ENCODE measurements at regions not wholly inside any gene's neighbourhood (a gene's known extent, or its start where the extent isn't known, plus 50 kb on each side); places are given as distances from the start of the nearest gene placed in this dataset.
"Not testable (repeated sequence)": the region's sequence is repeated elsewhere in the genome, so short reads cannot be mapped to it uniquely, and the experiment has no call there.

GRCh38 chrX:43266487-43266886 lies 389.6 kb upstream of the MAOA start:
- Mint-ChIP-seq H3K27ac (no peak overlapping the region), H3K27me3 (no peaks in the 10 kb centered on the region), H3K4me1 (no peaks in the 10 kb centered on the region), H3K4me3 (no peak overlapping the region), H3K9me3 (ENCODE audit: low read depth) (peaks cover 7% of the 10 kb centered on the region), H3K36me3 (ENCODE audit: low read depth) (peaks cover 2% of the 10 kb centered on the region)
- POLR2A ChIA-PET: no interaction called here
- DNase-seq (no peak), ATAC-seq (no peak)
- CTCF ChIA-PET: no interaction called here
- intact Hi-C loops (cut with DNase I, micrococcal nuclease): no loop called here

DNA sequence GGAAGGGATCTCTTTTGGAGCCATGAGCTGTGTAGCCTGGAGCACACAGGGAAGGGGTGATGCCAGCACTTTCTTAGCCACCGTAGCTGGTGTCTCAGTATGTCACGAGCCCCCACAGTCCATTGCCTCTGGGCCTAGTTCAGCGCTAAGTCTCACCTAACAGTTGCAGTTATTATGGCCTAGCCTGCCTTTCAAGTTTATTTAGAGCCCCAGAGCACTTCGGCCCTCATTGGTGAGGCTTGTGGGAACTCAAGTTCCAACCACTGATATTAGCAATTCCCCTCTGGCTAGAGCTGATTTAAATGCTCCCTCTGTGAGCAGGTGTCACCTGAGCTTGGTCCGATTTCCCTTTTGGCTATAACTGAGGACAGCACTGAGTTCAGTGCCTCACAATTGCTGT lies 388.4 kb upstream of the MAOA start:
- no peak for ATAC-seq
- peaks cover 2% of the 10 kb centered on the region for H3K36me3 Mint-ChIP-seq (ENCODE audit: low read depth)
- intact Hi-C loops (cut with DNase I, micrococcal nuclease): no loop called here
- no peak overlapping the region for H3K4me3 Mint-ChIP-seq
- ChIA-PET CTCF (interaction anchor here (0.5 kb wide), 1 partner anchor 398 kb away, joined by 3 read pairs; no protein-coding TSS in a partner anchor), POLR2A (no interaction called here)
- H3K4me1 Mint-ChIP-seq: no peaks in the 10 kb centered on the region
- no peaks in the 10 kb centered on the region for H3K27me3 Mint-ChIP-seq
- H3K27ac Mint-ChIP-seq: no peak overlapping the region
- DNase-seq: no peak
- H3K9me3 Mint-ChIP-seq (ENCODE audit: low read depth): peaks cover 7% of the 10 kb centered on the region

GRCh38 chrX:43269201-43269600 lies 386.9 kb upstream of the MAOA start:
- intact Hi-C loops (cut with DNase I, micrococcal nuclease): no loop called here

GRCh38 chrX:43277879-43278278 lies 378.2 kb upstream of the MAOA start:
- ATAC-seq: no peak
- no peak overlapping the region for H3K4me3 Mint-ChIP-seq
- peaks cover 1% of the 10 kb centered on the region for H3K9me3 Mint-ChIP-seq (ENCODE audit: low read depth)

More at GRCh38 chrX:43269201-43269600, 386.9 kb upstream of the MAOA start:
- Mint-ChIP-seq H3K9me3 (ENCODE audit: low read depth) (peaks cover 7% of the 10 kb centered on the region), H3K27me3 (no peaks in the 10 kb centered on the region), H3K27ac (no peak overlapping the region), H3K36me3 (ENCODE audit: low read depth) (peaks cover 2% of the 10 kb centered on the region), H3K4me1 (no peaks in the 10 kb centered on the region), H3K4me3 (no peak overlapping the region)
- CTCF ChIA-PET: no interaction called here
- POLR2A ChIA-PET: no interaction called here
- DNase-seq (no peak), ATAC-seq (no peak)

DNA sequence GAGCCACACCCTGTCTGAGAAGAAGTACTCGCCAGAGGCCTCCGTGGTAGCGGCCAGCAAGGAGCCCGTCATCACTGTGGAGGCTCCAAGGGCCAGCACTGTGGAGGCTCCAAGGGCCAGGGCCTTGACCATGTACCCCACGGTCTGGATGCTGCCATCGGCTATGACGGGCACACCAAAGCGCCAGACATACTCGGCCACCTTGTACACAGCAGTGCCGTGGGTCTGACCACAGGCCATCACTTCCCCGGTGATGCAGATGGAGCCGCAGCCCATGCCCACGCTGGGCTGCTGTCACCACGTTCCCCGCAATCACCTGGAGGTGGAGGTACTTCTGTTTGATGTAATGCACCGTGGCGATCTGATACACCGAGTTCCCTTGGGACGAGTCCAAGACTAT lies 377.7 kb upstream of the MAOA start:
- intact Hi-C loops (cut with DNase I, micrococcal nuclease): no loop called here
- Mint-ChIP-seq H3K36me3 (ENCODE audit: low read depth) (no peaks in the 10 kb centered on the region), H3K9me3 (ENCODE audit: low read depth) (peaks cover 1% of the 10 kb centered on the region), H3K4me1 (no peaks in the 10 kb centered on the region), H3K27ac (no peak overlapping the region), H3K4me3 (no peak overlapping the region), H3K27me3 (no peaks in the 10 kb centered on the region)
- POLR2A ChIA-PET: no interaction called here
- ATAC-seq: no peak
- CTCF ChIA-PET: no interaction called here
- no peak for DNase-seq

More at GRCh38 chrX:43277879-43278278, 378.2 kb upstream of the MAOA start:
- Mint-ChIP-seq H3K27ac (no peak overlapping the region), H3K36me3 (ENCODE audit: low read depth) (no peaks in the 10 kb centered on the region), H3K4me1 (no peaks in the 10 kb centered on the region), H3K27me3 (no peaks in the 10 kb centered on the region)
- POLR2A ChIA-PET: no interaction called here
- no peak for DNase-seq
- CTCF ChIA-PET: no interaction called here
- intact Hi-C loops (cut with DNase I, micrococcal nuclease): no loop called here

DNA sequence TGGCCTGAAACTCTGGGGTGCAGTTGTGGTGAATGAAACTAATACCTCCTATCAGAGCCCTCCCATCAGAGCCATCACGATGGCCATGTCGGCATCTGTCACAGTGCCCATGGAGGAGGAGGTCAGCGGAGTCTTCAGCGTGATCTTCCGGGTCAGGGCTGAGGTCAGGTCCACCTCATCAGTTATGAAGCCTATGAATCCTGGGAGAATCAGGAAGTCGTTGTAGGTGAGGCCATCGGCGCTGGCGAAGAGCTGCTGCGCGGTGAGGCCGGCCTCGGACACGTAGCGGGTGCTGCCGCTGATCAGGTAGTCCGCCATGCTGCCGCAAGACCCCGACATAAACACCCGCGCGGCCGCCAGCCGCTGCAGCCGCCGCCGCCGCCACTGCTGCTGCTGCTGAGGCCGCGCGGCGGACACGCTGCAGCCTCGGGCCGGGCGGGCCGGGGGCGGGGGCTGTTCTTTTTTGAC lies 376.7 kb upstream of the MAOA start:
- intact Hi-C loops (cut with DNase I, micrococcal nuclease): no loop called here
- H3K27ac Mint-ChIP-seq: no peak overlapping the region

GRCh38 chrX:43283187-43283586 lies 372.9 kb upstream of the MAOA start:
- ATAC-seq: no peak
- DNase-seq: no peak
- Mint-ChIP-seq H3K36me3 (ENCODE audit: low read depth) (no peaks in the 10 kb centered on the region), H3K4me3 (no peak overlapping the region), H3K9me3 (ENCODE audit: low read depth) (peaks cover 1% of the 10 kb centered on the region), H3K27ac (no peak overlapping the region), H3K4me1 (no peaks in the 10 kb centered on the region), H3K27me3 (no peaks in the 10 kb centered on the region)
- ChIA-PET CTCF (interaction anchor here (0.6 kb wide), 1 partner anchor 241 kb away, joined by 5 read pairs; no protein-coding TSS in a partner anchor), POLR2A (no interaction called here)
- intact Hi-C loops (cut with DNase I, micrococcal nuclease): no loop called here

More for the DNA sequence above, 376.7 kb upstream of the MAOA start:
- H3K4me3 Mint-ChIP-seq: no peak overlapping the region
- ChIA-PET POLR2A (no interaction called here), CTCF (no interaction called here)
- ATAC-seq (no peak), DNase-seq (no peak)
- H3K4me1 Mint-ChIP-seq: no peaks in the 10 kb centered on the region
- H3K9me3 Mint-ChIP-seq (ENCODE audit: low read depth): peaks cover 1% of the 10 kb centered on the region
- H3K27me3 Mint-ChIP-seq: no peaks in the 10 kb centered on the region
- H3K36me3 Mint-ChIP-seq (ENCODE audit: low read depth): no peaks in the 10 kb centered on the region

DNA sequence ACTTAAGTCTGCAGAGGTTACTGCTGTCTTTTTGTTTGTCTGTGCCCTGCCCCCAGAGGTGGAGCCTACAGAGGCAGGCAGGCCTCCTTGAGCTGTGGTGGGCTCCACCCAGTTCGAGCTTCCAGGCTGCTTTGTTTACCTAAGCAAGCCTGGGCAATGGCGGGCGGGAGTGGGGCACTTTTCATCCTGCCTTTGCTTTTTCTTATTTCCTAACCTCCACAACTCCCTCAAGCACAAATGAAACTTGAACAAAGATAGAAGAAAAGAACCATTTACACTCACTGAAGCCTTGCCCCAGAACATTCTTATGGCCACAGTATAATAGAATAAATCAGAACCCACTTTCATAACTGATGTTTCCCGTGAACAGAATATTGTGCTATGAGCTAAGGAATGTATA lies 344.5 kb upstream of the MAOA start:
- H3K36me3 Mint-ChIP-seq (ENCODE audit: low read depth); H3K27ac Mint-ChIP-seq; intact Hi-C loops (cut with DNase I, micrococcal nuclease); DNase-seq; H3K9me3 Mint-ChIP-seq (ENCODE audit: low read depth); CTCF ChIA-PET; H3K4me3 Mint-ChIP-seq; H3K27me3 Mint-ChIP-seq; H3K4me1 Mint-ChIP-seq; POLR2A ChIA-PET; ATAC-seq: not testable (repeated sequence)

GRCh38 chrX:43313035-43313434 lies 343.1 kb upstream of the MAOA start:
- Mint-ChIP-seq H3K4me3 (no peak overlapping the region), H3K27me3 (no peaks in the 10 kb centered on the region), H3K27ac (no peak overlapping the region), H3K9me3 (ENCODE audit: low read depth) (no peaks in the 10 kb centered on the region), H3K4me1 (peaks cover 1% of the 10 kb centered on the region), H3K36me3 (ENCODE audit: low read depth) (no peaks in the 10 kb centered on the region)
- DNase-seq (no peak), ATAC-seq (no peak)
- intact Hi-C loops (cut with DNase I, micrococcal nuclease): no loop called here
- ChIA-PET CTCF (no interaction called here), POLR2A (no interaction called here)

DNA sequence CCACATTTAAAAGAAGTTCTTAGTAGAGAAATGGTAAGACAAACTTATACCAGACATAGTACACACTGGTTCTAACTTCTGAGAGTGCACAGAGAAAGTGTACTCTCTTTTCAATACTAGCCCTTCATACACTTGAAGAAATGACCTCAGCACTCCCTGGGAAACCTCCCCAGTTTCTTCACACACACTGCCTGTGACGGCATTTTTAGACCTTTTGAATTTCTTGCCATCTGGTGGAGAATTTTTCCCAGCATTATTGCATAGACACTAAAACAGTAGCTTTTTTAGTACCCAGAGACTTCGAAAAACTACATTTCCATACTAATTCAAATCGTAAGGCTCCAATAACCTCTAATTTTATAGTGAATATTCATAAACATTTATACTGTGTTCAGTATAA lies 341.6 kb upstream of the MAOA start:
- no peaks in the 10 kb centered on the region for H3K9me3 Mint-ChIP-seq (ENCODE audit: low read depth)
- CTCF ChIA-PET: interaction anchor here (0.6 kb wide), 1 partner anchor 84 kb away, joined by 3 read pairs; no protein-coding TSS in a partner anchor
- DNase-seq (no peak), ATAC-seq (no peak)
- peaks cover 2% of the 10 kb centered on the region for H3K4me1 Mint-ChIP-seq
- no peak overlapping the region for H3K4me3 Mint-ChIP-seq
- H3K27me3 Mint-ChIP-seq: no peaks in the 10 kb centered on the region
- intact Hi-C loops (cut with DNase I, micrococcal nuclease): no loop called here
- H3K27ac Mint-ChIP-seq: no peak overlapping the region
- POLR2A ChIA-PET: no interaction called here
- H3K36me3 Mint-ChIP-seq (ENCODE audit: low read depth): no peaks in the 10 kb centered on the region

DNA sequence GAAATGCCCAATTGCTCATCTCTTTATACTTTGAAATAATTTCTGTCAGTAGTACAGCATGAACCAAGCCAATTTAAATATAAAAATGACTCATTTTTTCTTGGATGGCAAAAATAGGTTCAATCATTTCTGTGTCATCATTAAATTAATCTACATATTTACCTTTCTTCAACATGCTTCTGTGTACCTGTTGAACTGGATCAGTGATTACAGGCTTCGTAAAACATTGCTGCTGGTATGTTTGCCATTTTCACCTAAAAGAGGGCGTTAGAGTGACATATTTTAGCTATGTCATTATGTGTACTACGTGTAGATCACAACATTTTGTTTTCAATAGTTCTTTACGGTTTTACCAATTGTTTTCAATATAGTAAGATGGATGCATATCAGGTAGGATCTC lies 340.5 kb upstream of the MAOA start:
- Mint-ChIP-seq H3K36me3 (ENCODE audit: low read depth) (no peaks in the 10 kb centered on the region), H3K4me3 (no peak overlapping the region), H3K9me3 (ENCODE audit: low read depth) (no peaks in the 10 kb centered on the region), H3K27me3 (no peaks in the 10 kb centered on the region), H3K4me1 (peaks cover 2% of the 10 kb centered on the region), H3K27ac (no peak overlapping the region)
- ATAC-seq (no peak), DNase-seq (no peak)
- ChIA-PET CTCF (no interaction called here), POLR2A (no interaction called here)
- intact Hi-C loops (cut with DNase I, micrococcal nuclease): no loop called here

GRCh38 chrX:43316146-43316545 lies 340.0 kb upstream of the MAOA start:
- H3K9me3 Mint-ChIP-seq (ENCODE audit: low read depth): no peaks in the 10 kb centered on the region
- ATAC-seq (no peak), DNase-seq (no peak)
- H3K27me3 Mint-ChIP-seq: no peaks in the 10 kb centered on the region
- H3K36me3 Mint-ChIP-seq (ENCODE audit: low read depth): no peaks in the 10 kb centered on the region
- intact Hi-C loops (cut with DNase I, micrococcal nuclease): no loop called here
- CTCF ChIA-PET: no interaction called here
- no peak overlapping the region for H3K27ac Mint-ChIP-seq
- POLR2A ChIA-PET: no interaction called here
- peaks cover 2% of the 10 kb centered on the region for H3K4me1 Mint-ChIP-seq
- H3K4me3 Mint-ChIP-seq: no peak overlapping the region

GRCh38 chrX:43317378-43317777 lies 338.7 kb upstream of the MAOA start:
- DNase-seq (no peak), ATAC-seq (no peak)
- CTCF ChIA-PET: interaction anchor here (0.7 kb wide), 1 partner anchor 29 kb away, joined by 3 read pairs; no protein-coding TSS in a partner anchor
- Mint-ChIP-seq H3K4me3 (no peak overlapping the region), H3K27ac (no peak overlapping the region), H3K27me3 (no peaks in the 10 kb centered on the region), H3K4me1 (peaks cover 2% of the 10 kb centered on the region), H3K9me3 (ENCODE audit: low read depth) (peaks cover 2% of the 10 kb centered on the region), H3K36me3 (ENCODE audit: low read depth) (no peaks in the 10 kb centered on the region)
- intact Hi-C loops (cut with DNase I, micrococcal nuclease): no loop called here
- POLR2A ChIA-PET: no interaction called here
